ENCODE measurements at regions not wholly inside any gene's neighbourhood (a gene's known extent, or its start where the extent isn't known, plus 50 kb on each side); places are given as distances from the start of the nearest gene placed in this dataset.
"Not testable (repeated sequence)": the region's sequence is repeated elsewhere in the genome, so short reads cannot be mapped to it uniquely, and the experiment has no call there.

DNA sequence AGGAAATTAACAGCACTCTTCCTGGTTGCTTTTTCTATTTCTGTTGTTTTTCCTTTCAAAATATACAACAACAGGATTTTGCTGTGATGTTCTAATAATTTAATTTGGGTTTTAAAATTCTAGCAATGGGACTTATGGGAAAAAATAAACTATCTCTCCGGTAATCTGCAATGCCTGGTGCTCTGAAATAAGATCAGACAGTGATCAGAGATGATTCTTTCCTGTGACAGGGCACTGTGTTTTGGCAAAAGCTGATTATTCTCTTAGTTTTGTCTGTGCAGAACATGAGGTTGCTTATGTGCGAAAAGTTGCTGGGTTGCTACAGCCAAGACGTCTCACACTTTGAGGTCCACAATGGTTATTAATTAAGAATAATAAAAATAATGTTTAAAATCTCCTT lies 291.7 kb downstream of the FBXO8 start:
- Histone ChIP-seq H2AFZ (ENCODE audit: low read length) (no peak overlapping the region), H3K4me3 (ENCODE audit: insufficient read depth, low read length) (no peak overlapping the region), H3K4me1 (ENCODE audit: insufficient read depth, low read length) (no peaks in the 10 kb centered on the region), H4K20me1 (ENCODE audit: insufficient read depth, low read length) (no peaks in the 10 kb centered on the region), H3K27ac (ENCODE audit: low read depth, low read length) (no peak overlapping the region), H3K36me3 (ENCODE audit: insufficient read depth, low read length) (no peaks in the 10 kb centered on the region), H3K4me2 (ENCODE audit: insufficient read depth, low read length) (no peak overlapping the region), H3K9me3 (ENCODE audit: low read depth, low read length) (no peaks in the 10 kb centered on the region), H3K27me3 (ENCODE audit: insufficient read depth, low read length) (no peaks in the 10 kb centered on the region), H3K79me2 (ENCODE audit: insufficient read depth, low read length) (no peaks in the 10 kb centered on the region)
- no peak for DNase-seq (ENCODE audit: insufficient read length, low spot score, missing footprints)
- TF ChIP-seq, protein P1, sequence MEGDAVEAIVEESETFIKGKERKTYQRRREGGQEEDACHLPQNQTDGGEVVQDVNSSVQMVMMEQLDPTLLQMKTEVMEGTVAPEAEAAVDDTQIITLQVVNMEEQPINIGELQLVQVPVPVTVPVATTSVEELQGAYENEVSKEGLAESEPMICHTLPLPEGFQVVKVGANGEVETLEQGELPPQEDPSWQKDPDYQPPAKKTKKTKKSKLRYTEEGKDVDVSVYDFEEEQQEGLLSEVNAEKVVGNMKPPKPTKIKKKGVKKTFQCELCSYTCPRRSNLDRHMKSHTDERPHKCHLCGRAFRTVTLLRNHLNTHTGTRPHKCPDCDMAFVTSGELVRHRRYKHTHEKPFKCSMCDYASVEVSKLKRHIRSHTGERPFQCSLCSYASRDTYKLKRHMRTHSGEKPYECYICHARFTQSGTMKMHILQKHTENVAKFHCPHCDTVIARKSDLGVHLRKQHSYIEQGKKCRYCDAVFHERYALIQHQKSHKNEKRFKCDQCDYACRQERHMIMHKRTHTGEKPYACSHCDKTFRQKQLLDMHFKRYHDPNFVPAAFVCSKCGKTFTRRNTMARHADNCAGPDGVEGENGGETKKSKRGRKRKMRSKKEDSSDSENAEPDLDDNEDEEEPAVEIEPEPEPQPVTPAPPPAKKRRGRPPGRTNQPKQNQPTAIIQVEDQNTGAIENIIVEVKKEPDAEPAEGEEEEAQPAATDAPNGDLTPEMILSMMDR (IDR thresholded peaks at IDR 0.05; ENCODE audit: extremely low read depth, low read depth, low read length), result no peak

GRCh38 chr4:173991316-173991715 lies 292.2 kb downstream of the FBXO8 start:
- Histone ChIP-seq H3K79me2 (ENCODE audit: insufficient read depth, low read length) (no peaks in the 10 kb centered on the region), H2AFZ (ENCODE audit: low read length) (no peak overlapping the region)

DNA sequence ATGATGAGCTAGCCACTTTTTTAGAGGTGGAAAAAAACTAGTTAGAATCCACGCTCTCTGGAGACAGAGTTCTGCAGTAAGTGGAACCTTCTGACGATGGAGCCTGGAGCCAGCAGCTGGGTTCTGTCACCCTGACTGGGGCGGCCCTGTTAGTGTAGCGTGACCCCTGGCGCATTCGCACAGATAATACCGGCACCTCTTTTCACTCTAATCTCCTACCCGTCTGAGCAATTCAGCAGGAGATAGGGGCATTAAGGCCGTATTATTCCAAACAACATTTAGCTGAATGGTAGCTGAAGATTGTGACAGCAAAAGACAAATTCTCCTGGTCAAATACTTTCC lies 292.6 kb downstream of the FBXO8 start:
- Histone ChIP-seq H3K4me1 (ENCODE audit: insufficient read depth, low read length) (no peaks in the 10 kb centered on the region), H3K27ac (ENCODE audit: low read depth, low read length) (no peak overlapping the region), H4K20me1 (ENCODE audit: insufficient read depth, low read length) (no peaks in the 10 kb centered on the region), H3K27me3 (ENCODE audit: insufficient read depth, low read length) (no peaks in the 10 kb centered on the region), H3K36me3 (ENCODE audit: insufficient read depth, low read length) (no peaks in the 10 kb centered on the region), H3K4me2 (ENCODE audit: insufficient read depth, low read length) (no peak overlapping the region), H3K9me3 (ENCODE audit: low read depth, low read length) (no peaks in the 10 kb centered on the region), H3K4me3 (ENCODE audit: insufficient read depth, low read length) (no peak overlapping the region), H3K79me2 (ENCODE audit: insufficient read depth, low read length) (no peaks in the 10 kb centered on the region), H2AFZ (ENCODE audit: low read length) (no peak overlapping the region)
- TF ChIP-seq, protein P1 (IDR thresholded peaks at IDR 0.05; ENCODE audit: extremely low read depth, low read depth, low read length), result no peak
- DNase-seq (ENCODE audit: insufficient read length, low spot score, missing footprints), result no peak

More at GRCh38 chr4:173991316-173991715, 292.2 kb downstream of the FBXO8 start:
- H3K36me3 ChIP-seq (ENCODE audit: insufficient read depth, low read length), result no peaks in the 10 kb centered on the region
- no peak overlapping the region for H3K27ac ChIP-seq (ENCODE audit: low read depth, low read length)
- H3K4me1 ChIP-seq (ENCODE audit: insufficient read depth, low read length), result no peaks in the 10 kb centered on the region
- H3K4me3 ChIP-seq (ENCODE audit: insufficient read depth, low read length), result no peak overlapping the region
- TF ChIP-seq, protein P1 (IDR thresholded peaks at IDR 0.05; ENCODE audit: extremely low read depth, low read depth, low read length), result no peak
- DNase-seq (ENCODE audit: insufficient read length, low spot score, missing footprints), result no peak
- no peaks in the 10 kb centered on the region for H3K9me3 ChIP-seq (ENCODE audit: low read depth, low read length)
- no peaks in the 10 kb centered on the region for H3K27me3 ChIP-seq (ENCODE audit: insufficient read depth, low read length)
- no peaks in the 10 kb centered on the region for H4K20me1 ChIP-seq (ENCODE audit: insufficient read depth, low read length)
- H3K4me2 ChIP-seq (ENCODE audit: insufficient read depth, low read length), result no peak overlapping the region

GRCh38 chr4:173990126-173990868 lies 293.2 kb downstream of the FBXO8 start:
- H3K4me2 ChIP-seq (ENCODE audit: insufficient read depth, low read length), result no peak overlapping the region
- H3K9me3 ChIP-seq (ENCODE audit: low read depth, low read length), result no peaks in the 10 kb centered on the region
- H3K27ac ChIP-seq (ENCODE audit: low read depth, low read length), result no peak overlapping the region
- H3K79me2 ChIP-seq (ENCODE audit: insufficient read depth, low read length), result no peaks in the 10 kb centered on the region
- H4K20me1 ChIP-seq (ENCODE audit: insufficient read depth, low read length), result no peaks in the 10 kb centered on the region
- no peak overlapping the region for H2AFZ ChIP-seq (ENCODE audit: low read length)
- H3K4me1 ChIP-seq (ENCODE audit: insufficient read depth, low read length), result no peaks in the 10 kb centered on the region
- DNase-seq (ENCODE audit: insufficient read length, low spot score, missing footprints), result peak; percentile 66
- H3K36me3 ChIP-seq (ENCODE audit: insufficient read depth, low read length), result no peaks in the 10 kb centered on the region
- no peaks in the 10 kb centered on the region for H3K27me3 ChIP-seq (ENCODE audit: insufficient read depth, low read length)
- TF ChIP-seq, protein P1 (IDR thresholded peaks at IDR 0.05; ENCODE audit: extremely low read depth, low read depth, low read length), result peak; percentile 56
- H3K4me3 ChIP-seq (ENCODE audit: insufficient read depth, low read length), result no peak overlapping the region

DNA sequence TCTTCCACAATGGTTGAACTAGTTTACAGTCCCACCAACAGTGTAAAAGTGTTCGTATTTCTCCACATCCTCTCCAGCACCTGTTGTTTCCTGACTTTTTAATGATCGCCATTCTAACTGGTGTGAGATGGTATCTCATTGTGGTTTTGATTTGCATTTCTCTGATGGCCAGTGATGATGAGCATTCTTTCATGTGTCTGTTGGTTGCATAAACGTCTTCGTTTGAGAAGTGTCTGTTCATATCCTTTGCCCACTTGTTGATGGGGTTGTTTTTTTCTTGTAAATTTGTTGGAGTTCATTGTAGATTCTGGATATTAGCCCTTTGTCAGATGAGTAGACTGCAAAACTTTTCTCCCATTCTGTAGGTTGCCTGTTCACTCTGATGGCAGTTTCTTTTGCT lies 319.9 kb downstream of the FBXO8 start:
- H4K20me1 ChIP-seq (ENCODE audit: insufficient read depth, low read length); H2AFZ ChIP-seq (ENCODE audit: low read length); H3K27ac ChIP-seq (ENCODE audit: low read depth, low read length); H3K27me3 ChIP-seq (ENCODE audit: insufficient read depth, low read length); H3K9me3 ChIP-seq (ENCODE audit: low read depth, low read length); DNase-seq (ENCODE audit: insufficient read length, low spot score, missing footprints); H3K79me2 ChIP-seq (ENCODE audit: insufficient read depth, low read length); H3K36me3 ChIP-seq (ENCODE audit: insufficient read depth, low read length); H3K4me2 ChIP-seq (ENCODE audit: insufficient read depth, low read length); H3K4me3 ChIP-seq (ENCODE audit: insufficient read depth, low read length); H3K4me1 ChIP-seq (ENCODE audit: insufficient read depth, low read length): not testable (repeated sequence)
